Caco-2 (cell line): ENCODE measurements at regions not wholly inside any gene's neighbourhood (a gene's known extent, or its start where the extent isn't known, plus 50 kb on each side); places are given as distances from the start of the nearest gene placed in this dataset.

ENCODE experiments used
- BruUV-seq: library from RNA; stranded (reverse); fragments of 400-500 nt; replicated peaks from 2 replicates; lab custom pipeline; 2021; lab: Mats Ljungman, UMichigan
- CTCF ChIA-PET: fragments of 300-600 bp; sonication (Branson Sonifier 250); formaldehyde crosslinking; loops from one replicate; lab custom pipeline; 2022; ENCODE audit warnings: antibody characterized with exemption; lab: Charles Lee
- POLR2A ChIA-PET: fragments of 300-600 bp; sonication (Branson Sonifier 250); formaldehyde crosslinking; loops from one replicate; lab custom pipeline; 2022; ENCODE audit warnings: antibody characterized with exemption; lab: Charles Lee
- DNase-seq, 2 experiments: peaks; one replicate each; pipeline versions ENCODE4 v3.0.0 to v3.0.0-alpha.2; 2020 to 2022
- H3K27me3 ChIP-seq: replicated peaks from 2 replicates; pipeline ENCODE4 v1.6.0; 2011; ENCODE audit warnings: low read length; ENCODE audit not compliant: control insufficient read depth, insufficient read depth
- H3K36me3 ChIP-seq: 2 replicates; pipeline ENCODE4 v1.5.1; 2011; ENCODE audit warnings: low read length; ENCODE audit not compliant: control insufficient read depth, insufficient read depth
- H3K4me1 ChIP-seq: fragments of 250-450 bp; sonication (Bioruptor Pico); 2 replicates; pipeline ENCODE4 v1.5.1; 2020; ENCODE audit warnings: mild to moderate bottlenecking
- H3K4me3 ChIP-seq: 2 replicates; pipeline ENCODE4 v1.5.1; 2011; ENCODE audit warnings: low read depth, mild to moderate bottlenecking, control low read depth, low read length
- H3K9me3 ChIP-seq: fragments of 250-450 bp; sonication (Bioruptor Pico); 2 replicates; pipeline ENCODE4 v1.5.1; 2020; ENCODE audit warnings: mild to moderate bottlenecking, moderate library complexity
- H3K27ac Mint-ChIP-seq: one replicate; pipeline ENCODE4 v1.8.0; 2022; ENCODE audit warnings: mixed read lengths; ENCODE audit not compliant: unreplicated experiment
- H3K27me3 Mint-ChIP-seq: one replicate; pipeline ENCODE4 v1.8.0; 2022; ENCODE audit warnings: mixed read lengths; ENCODE audit not compliant: insufficient read depth, unreplicated experiment
- H3K36me3 Mint-ChIP-seq: one replicate; pipeline ENCODE4 v1.8.0; 2022; ENCODE audit warnings: mild to moderate bottlenecking, mixed read lengths; ENCODE audit not compliant: insufficient read depth, unreplicated experiment
- H3K4me1 Mint-ChIP-seq: one replicate; pipeline ENCODE4 v1.8.0; 2022; ENCODE audit warnings: low read depth, mixed read lengths; ENCODE audit not compliant: unreplicated experiment
- H3K4me3 Mint-ChIP-seq: one replicate; pipeline ENCODE4 v1.8.0; 2022; ENCODE audit warnings: mild to moderate bottlenecking, moderate library complexity, mixed read lengths; ENCODE audit not compliant: unreplicated experiment
- H3K9me3 Mint-ChIP-seq: one replicate; pipeline ENCODE4 v1.8.0; 2022; ENCODE audit warnings: mixed read lengths; ENCODE audit not compliant: unreplicated experiment
- intact Hi-C: fragments of 100-400 bp; cut with micrococcal nuclease; formaldehyde crosslinking; loops from one replicate; pipeline ENCODE4 v1.10.0; 2022; ENCODE audit not compliant: unreplicated experiment
- TF ChIP-seq, protein P1 (sequence below), 2 experiments: fragments of 200-600 bp in 1 of 2; IDR thresholded peaks; 1 replicate in 1 of 2; 2 replicates in 1 of 2; pipeline versions ENCODE4 v1.5.1 to v1.8.0; 2011 to 2022; ENCODE audit warnings: antibody characterized with exemption in 1 of 2, control low read depth in 1 of 2, inconsistent platforms in 1 of 2, low read depth in 1 of 2, low read length in 1 of 2, mild to moderate bottlenecking in 1 of 2, moderate library complexity in 1 of 2; ENCODE audit not compliant: insufficient read depth in 1 of 2, severe bottlenecking in 1 of 2, unreplicated experiment in 1 of 2

DNA sequence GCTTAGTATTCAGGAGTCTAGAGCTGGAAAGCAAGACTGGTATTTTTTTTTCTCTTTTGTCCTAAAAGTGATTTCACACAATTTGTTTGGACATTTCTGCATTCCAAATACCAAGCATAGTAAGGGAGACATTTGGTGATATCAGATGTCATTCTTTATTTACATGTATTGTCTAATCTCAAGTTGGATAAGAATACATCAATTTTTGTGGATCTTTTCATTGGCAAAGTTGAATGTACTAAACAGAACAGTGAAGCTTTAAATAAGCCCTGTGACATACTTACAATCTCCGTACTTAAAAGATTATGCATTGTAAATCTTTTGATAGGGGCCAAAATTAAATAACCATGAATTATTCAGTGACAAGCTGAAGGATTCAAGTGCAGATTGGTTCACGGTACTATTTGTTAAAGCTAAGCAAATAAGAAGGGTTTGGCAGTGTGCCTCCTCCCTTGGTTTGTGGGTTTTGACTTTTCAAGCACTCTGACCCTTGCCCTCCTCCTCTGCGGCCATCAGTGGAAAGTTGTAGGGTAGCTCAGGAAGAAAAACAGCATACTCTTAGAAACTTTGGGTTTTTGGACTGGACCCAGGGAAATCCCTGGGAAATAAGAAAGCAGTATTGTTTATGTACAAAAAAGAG, 663.7 kb downstream of the ADGRL2 start:
- Mint-ChIP-seq H3K27ac (no peak overlapping the region), H3K27me3 (no peaks in the 10 kb centered on the region), H3K4me1 (no peaks in the 10 kb centered on the region), H3K9me3 (no peaks in the 10 kb centered on the region), H3K36me3 (no peaks in the 10 kb centered on the region), H3K4me3 (no peak overlapping the region)
- DNase-seq = no peak
- intact Hi-C loops = no loop called here
- ChIA-PET POLR2A (no interaction called here), CTCF (no interaction called here)
- no peaks in the 10 kb centered on the region for H3K27me3 ChIP-seq
- H3K4me1 ChIP-seq = no peaks in the 10 kb centered on the region
- TF ChIP-seq, protein P1, sequence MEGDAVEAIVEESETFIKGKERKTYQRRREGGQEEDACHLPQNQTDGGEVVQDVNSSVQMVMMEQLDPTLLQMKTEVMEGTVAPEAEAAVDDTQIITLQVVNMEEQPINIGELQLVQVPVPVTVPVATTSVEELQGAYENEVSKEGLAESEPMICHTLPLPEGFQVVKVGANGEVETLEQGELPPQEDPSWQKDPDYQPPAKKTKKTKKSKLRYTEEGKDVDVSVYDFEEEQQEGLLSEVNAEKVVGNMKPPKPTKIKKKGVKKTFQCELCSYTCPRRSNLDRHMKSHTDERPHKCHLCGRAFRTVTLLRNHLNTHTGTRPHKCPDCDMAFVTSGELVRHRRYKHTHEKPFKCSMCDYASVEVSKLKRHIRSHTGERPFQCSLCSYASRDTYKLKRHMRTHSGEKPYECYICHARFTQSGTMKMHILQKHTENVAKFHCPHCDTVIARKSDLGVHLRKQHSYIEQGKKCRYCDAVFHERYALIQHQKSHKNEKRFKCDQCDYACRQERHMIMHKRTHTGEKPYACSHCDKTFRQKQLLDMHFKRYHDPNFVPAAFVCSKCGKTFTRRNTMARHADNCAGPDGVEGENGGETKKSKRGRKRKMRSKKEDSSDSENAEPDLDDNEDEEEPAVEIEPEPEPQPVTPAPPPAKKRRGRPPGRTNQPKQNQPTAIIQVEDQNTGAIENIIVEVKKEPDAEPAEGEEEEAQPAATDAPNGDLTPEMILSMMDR (IDR thresholded peaks at IDR 0.05; ENCODE audit: insufficient read depth in 1 of 2, low read depth in 1 of 2, low read length in 1 of 2, severe bottlenecking in 1 of 2, unreplicated experiment in 1 of 2) = no peak
- H3K9me3 ChIP-seq = no peaks in the 10 kb centered on the region
- BruUV-seq = no TSS peak
- no peaks in the 10 kb centered on the region for H3K36me3 ChIP-seq
- no peak overlapping the region for H3K4me3 ChIP-seq

DNA sequence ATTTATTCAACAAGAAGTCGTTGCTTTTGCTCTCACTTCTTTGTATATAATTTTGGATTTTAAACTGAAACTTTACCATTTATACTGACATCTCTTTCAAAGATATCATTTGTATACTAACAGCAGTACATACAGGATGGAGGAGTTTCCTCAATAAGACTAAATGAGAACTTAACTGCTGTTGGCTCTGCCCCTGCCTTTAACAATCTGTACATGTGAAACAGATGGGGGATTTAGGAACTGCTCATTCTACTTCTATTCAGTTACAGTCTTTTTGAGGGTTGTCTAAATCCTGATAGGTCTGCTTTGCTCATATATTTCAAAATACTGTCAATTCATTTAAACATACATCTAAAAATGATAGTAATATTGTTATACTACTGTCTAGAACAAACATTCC, 663.2 kb downstream of the ADGRL2 start:
- POLR2A ChIA-PET = no interaction called here
- BruUV-seq = no TSS peak
- Mint-ChIP-seq H3K27ac (no peak overlapping the region), H3K9me3 (no peaks in the 10 kb centered on the region), H3K36me3 (no peaks in the 10 kb centered on the region), H3K27me3 (no peaks in the 10 kb centered on the region), H3K4me3 (no peak overlapping the region), H3K4me1 (no peaks in the 10 kb centered on the region)
- Histone ChIP-seq H3K36me3 (no peaks in the 10 kb centered on the region), H3K4me1 (no peaks in the 10 kb centered on the region), H3K4me3 (no peak overlapping the region), H3K27me3 (no peaks in the 10 kb centered on the region), H3K9me3 (no peaks in the 10 kb centered on the region)
- TF ChIP-seq, protein P1 (IDR thresholded peaks at IDR 0.05; ENCODE audit: insufficient read depth in 1 of 2, low read depth in 1 of 2, low read length in 1 of 2, severe bottlenecking in 1 of 2, unreplicated experiment in 1 of 2) = no peak
- CTCF ChIA-PET = no interaction called here
- intact Hi-C loops = no loop called here
- DNase-seq = no peak

DNA sequence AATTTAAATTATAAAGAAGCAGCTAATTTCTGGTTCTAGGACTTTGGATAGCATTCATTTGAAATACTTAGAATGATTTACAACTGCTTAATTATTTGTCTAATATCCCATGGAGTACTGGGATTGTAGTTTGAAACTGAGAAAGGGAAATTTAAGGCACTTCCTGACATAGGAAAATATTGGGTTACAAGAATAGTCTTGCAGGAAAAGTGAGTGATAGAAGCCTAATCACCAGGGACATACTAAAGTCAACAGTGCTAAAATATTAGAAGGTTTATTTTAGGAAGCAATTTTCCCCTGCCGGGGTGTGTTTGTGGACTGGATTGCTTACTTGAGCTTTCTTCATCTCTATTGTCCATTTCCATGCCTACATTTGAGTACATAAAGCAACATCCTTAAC, 661.6 kb downstream of the ADGRL2 start:
- no peaks in the 10 kb centered on the region for H3K27me3 Mint-ChIP-seq
- Histone ChIP-seq H3K4me3 (no peak overlapping the region), H3K27me3 (no peaks in the 10 kb centered on the region), H3K4me1 (no peaks in the 10 kb centered on the region), H3K36me3 (no peaks in the 10 kb centered on the region), H3K9me3 (no peaks in the 10 kb centered on the region)
- no peaks in the 10 kb centered on the region for H3K36me3 Mint-ChIP-seq
- no peak for DNase-seq
- H3K9me3 Mint-ChIP-seq = no peaks in the 10 kb centered on the region
- ChIA-PET POLR2A (no interaction called here), CTCF (no interaction called here)
- TF ChIP-seq, protein P1 (IDR thresholded peaks at IDR 0.05; ENCODE audit: insufficient read depth in 1 of 2, low read depth in 1 of 2, low read length in 1 of 2, severe bottlenecking in 1 of 2, unreplicated experiment in 1 of 2) = no peak
- H3K4me1 Mint-ChIP-seq = no peaks in the 10 kb centered on the region
- H3K4me3 Mint-ChIP-seq = no peak overlapping the region
- H3K27ac Mint-ChIP-seq = no peak overlapping the region
- BruUV-seq = no TSS peak
- intact Hi-C loops = no loop called here
